DND-41 (cell line): ENCODE measurements at regions not wholly inside any gene's neighbourhood (a gene's known extent, or its start where the extent isn't known, plus 50 kb on each side); places are given as distances from the start of the nearest gene placed in this dataset.
"Not testable (repeated sequence)": the region's sequence is repeated elsewhere in the genome, so short reads cannot be mapped to it uniquely, and the experiment has no call there.

Experiments used
- ATAC-seq: fragments of 200-7000 bp; cut with Tn5 transposase; 3 replicates; pipeline ENCODE4 v1.9.1; 2021; ENCODE audit warnings: low read depth; ENCODE audit not compliant: insufficient read depth
- DNase-seq: peaks from one replicate; pipeline ENCODE4 v3.0.0-alpha.2; 2020
- H2AFZ ChIP-seq: 2 replicates; pipeline ENCODE4 v1.6.0; 2012; ENCODE audit warnings: low read depth, low read length
- H3K27ac ChIP-seq: 2 replicates; pipeline ENCODE4 v1.5.1; 2012; ENCODE audit warnings: low read length, inconsistent platforms
- H3K27me3 ChIP-seq: fragments of 200-600 bp; sonication (generic); 2 replicates; pipeline ENCODE4 v1.6.0; 2012; ENCODE audit warnings: low read length, mild to moderate bottlenecking, inconsistent platforms; ENCODE audit not compliant: insufficient read depth, poor library complexity
- H3K36me3 ChIP-seq: 2 replicates; pipeline ENCODE4 v1.5.1; 2012; ENCODE audit warnings: low read length, inconsistent platforms; ENCODE audit not compliant: insufficient read depth
- H3K4me1 ChIP-seq: 2 replicates; pipeline ENCODE4 v1.5.1; 2012; ENCODE audit warnings: mild to moderate bottlenecking, low read length; ENCODE audit not compliant: insufficient read depth
- H3K4me2 ChIP-seq: 2 replicates; pipeline ENCODE4 v1.6.0; 2012; ENCODE audit warnings: mild to moderate bottlenecking, moderate library complexity, low read length, inconsistent platforms; ENCODE audit not compliant: insufficient read depth
- H3K4me3 ChIP-seq, 2 experiments: fragments of 200-600 bp in 1 of 2; shearing (Covaris generic) in 1 of 2; 2 replicates each; pipeline ENCODE4 v1.5.1; 2012 to 2016; ENCODE audit warnings: inconsistent platforms in 2 of 2, low read length in 2 of 2, mild to moderate bottlenecking in 2 of 2, low read depth in 1 of 2, moderate library complexity in 1 of 2
- H3K79me2 ChIP-seq: 2 replicates; pipeline ENCODE4 v1.6.0; 2012; ENCODE audit warnings: low read length, inconsistent platforms; ENCODE audit not compliant: insufficient read depth
- H3K9ac ChIP-seq: 2 replicates; pipeline ENCODE4 v1.6.0; 2012; ENCODE audit warnings: low read depth, mild to moderate bottlenecking, inconsistent platforms, low read length, moderate library complexity
- H3K9me3 ChIP-seq: 2 replicates; pipeline ENCODE4 v1.5.1; 2012; ENCODE audit warnings: low read length, moderate library complexity, mild to moderate bottlenecking, inconsistent platforms; ENCODE audit not compliant: insufficient read depth, severe bottlenecking
- H4K20me1 ChIP-seq: 2 replicates; pipeline ENCODE4 v1.6.0; 2012; ENCODE audit warnings: low read length; ENCODE audit not compliant: insufficient read depth
- EZH2 ChIP-seq: IDR thresholded peaks from 3 replicates; pipeline ENCODE4 v1.6.1; 2012; ENCODE audit warnings: borderline replicate concordance, low read depth, mild to moderate bottlenecking, moderate library complexity, low read length, inconsistent platforms; ENCODE audit not compliant: severe bottlenecking
- TF ChIP-seq, protein P1 (sequence below): IDR thresholded peaks from 2 replicates; pipeline ENCODE4 v1.5.1; 2012; ENCODE audit warnings: borderline replicate concordance, low read length, moderate library complexity, mild to moderate bottlenecking; ENCODE audit not compliant: poor library complexity, severe bottlenecking; ENCODE audit errors: extremely low read depth

DNA sequence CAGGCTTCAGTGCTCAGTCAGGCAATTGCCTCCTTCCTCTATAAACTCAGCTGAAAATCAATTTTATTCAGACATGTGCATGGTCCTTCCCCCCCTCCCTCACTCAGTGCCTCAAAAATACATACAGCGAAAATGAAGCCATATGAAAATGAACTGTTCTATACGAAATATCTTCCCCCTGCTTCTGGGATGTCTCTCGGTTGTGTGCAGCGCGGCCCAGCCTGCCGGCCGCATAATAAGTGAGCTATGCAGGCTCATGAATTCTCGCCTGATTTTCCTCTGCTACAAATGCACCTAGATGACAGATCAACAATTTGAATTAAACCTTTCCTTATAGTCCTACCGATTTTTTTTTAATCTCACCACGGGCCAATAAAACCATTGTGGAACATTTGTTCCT, 252.9 kb downstream of the CRLF2 start:
- H3K79me2 ChIP-seq: no peaks in the 10 kb centered on the region
- no peaks in the 10 kb centered on the region for H3K27me3 ChIP-seq
- DNase-seq (no peak), ATAC-seq (no peak)
- H3K4me1 ChIP-seq: no peaks in the 10 kb centered on the region
- H3K4me2 ChIP-seq: no peak overlapping the region
- no peaks in the 10 kb centered on the region for H4K20me1 ChIP-seq
- no peak overlapping the region for H3K4me3 ChIP-seq
- peaks cover 5% of the 10 kb centered on the region for H3K9me3 ChIP-seq
- H3K9ac ChIP-seq: no peak overlapping the region
- TF ChIP-seq, protein P1, sequence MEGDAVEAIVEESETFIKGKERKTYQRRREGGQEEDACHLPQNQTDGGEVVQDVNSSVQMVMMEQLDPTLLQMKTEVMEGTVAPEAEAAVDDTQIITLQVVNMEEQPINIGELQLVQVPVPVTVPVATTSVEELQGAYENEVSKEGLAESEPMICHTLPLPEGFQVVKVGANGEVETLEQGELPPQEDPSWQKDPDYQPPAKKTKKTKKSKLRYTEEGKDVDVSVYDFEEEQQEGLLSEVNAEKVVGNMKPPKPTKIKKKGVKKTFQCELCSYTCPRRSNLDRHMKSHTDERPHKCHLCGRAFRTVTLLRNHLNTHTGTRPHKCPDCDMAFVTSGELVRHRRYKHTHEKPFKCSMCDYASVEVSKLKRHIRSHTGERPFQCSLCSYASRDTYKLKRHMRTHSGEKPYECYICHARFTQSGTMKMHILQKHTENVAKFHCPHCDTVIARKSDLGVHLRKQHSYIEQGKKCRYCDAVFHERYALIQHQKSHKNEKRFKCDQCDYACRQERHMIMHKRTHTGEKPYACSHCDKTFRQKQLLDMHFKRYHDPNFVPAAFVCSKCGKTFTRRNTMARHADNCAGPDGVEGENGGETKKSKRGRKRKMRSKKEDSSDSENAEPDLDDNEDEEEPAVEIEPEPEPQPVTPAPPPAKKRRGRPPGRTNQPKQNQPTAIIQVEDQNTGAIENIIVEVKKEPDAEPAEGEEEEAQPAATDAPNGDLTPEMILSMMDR: no peak
- no peak for TF ChIP-seq EZH2
- H3K36me3 ChIP-seq: no peaks in the 10 kb centered on the region
- no peak overlapping the region for H3K27ac ChIP-seq
- no peak overlapping the region for H2AFZ ChIP-seq

DNA sequence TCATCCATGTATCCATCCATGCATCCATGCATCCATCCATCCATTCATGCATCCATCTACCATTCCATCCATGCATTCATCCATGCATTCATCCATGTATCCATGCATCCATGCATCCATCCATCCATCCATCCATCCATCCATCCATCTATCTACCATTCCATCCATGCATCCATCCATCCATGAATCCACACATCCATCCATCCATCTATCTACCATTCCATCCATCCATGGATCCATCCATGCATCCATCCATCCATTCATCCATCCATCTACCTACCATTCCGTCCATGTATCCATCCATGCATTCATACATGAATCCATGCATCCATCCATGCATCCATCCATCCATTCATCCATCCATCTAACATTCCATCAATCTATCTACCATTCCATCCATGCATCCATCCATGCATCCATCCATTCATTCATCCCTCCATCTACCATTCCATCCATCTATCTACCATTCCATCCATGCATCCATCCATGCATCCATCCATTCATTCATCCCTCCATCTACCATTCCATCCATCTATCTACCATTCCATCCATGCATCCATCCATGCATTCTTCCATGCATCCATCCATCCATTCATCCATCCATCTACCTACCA, 257.2 kb downstream of the CRLF2 start:
- H3K36me3 ChIP-seq, H4K20me1 ChIP-seq, DNase-seq, H3K4me2 ChIP-seq, H3K9me3 ChIP-seq, H3K9ac ChIP-seq, H3K27me3 ChIP-seq, H3K79me2 ChIP-seq, H3K27ac ChIP-seq, H3K4me1 ChIP-seq, ATAC-seq, H3K4me3 ChIP-seq, H2AFZ ChIP-seq: not testable (repeated sequence)

DNA sequence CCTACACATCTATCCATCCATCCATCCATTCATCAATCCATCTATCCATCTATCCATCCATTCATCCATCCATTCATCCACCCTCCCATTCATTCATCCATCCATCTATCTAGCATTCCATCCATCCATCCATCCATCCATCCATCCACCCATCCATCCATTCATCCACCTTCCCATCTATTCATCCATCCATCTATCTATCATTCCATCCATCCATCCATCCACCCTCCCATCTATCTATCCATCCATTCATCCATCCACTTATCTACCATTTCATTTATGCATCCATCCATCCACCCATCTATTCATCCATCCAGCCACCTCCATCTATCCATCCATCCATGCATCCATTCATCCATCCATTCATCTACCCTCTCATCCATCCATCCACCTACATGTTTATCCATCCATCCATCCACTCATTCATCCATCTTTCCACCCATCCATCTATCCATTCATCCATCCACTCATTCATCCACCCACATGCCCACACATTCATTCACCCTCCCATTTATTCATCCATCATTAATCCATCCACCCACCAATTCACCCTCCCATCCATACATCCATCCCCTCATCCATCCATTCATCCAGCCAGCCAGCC, 258.5 kb downstream of the CRLF2 start:
- no peak for DNase-seq
- no peak overlapping the region for H3K27ac ChIP-seq
- H3K79me2 ChIP-seq: no peaks in the 10 kb centered on the region
- H3K4me2 ChIP-seq: no peak overlapping the region
- peaks cover 4% of the 10 kb centered on the region for H3K27me3 ChIP-seq
- no peak overlapping the region for H3K4me3 ChIP-seq
- H3K4me1 ChIP-seq: no peaks in the 10 kb centered on the region
- H3K36me3 ChIP-seq: no peaks in the 10 kb centered on the region
- H3K9me3 ChIP-seq: peaks cover 8% of the 10 kb centered on the region
- no peak overlapping the region for H2AFZ ChIP-seq
- no peak for ATAC-seq
- no peaks in the 10 kb centered on the region for H4K20me1 ChIP-seq
- TF ChIP-seq, protein P1: no peak
- TF ChIP-seq EZH2: no peak
- H3K9ac ChIP-seq: no peak overlapping the region

DNA sequence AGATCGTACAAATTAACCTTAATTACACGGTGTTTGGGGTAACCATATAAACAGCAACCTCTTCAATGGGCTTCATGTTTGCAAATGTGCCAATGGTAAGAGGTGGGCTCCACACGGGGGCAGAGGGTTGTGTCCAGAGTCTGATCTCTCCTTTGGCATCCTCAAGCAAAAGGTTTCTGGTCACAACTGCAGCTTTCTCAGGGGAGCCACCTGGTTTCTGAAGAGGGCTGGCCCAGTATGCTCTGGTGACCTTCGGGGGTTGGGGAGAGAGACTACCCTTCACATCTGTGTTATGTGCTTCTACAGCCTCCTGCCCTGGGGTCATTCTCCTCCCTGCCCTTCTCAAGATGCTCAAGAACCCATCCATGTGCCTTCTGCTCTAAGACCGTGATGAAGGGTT, 259.6 kb downstream of the CRLF2 start:
- H3K4me1 ChIP-seq: no peaks in the 10 kb centered on the region
- peaks cover 8% of the 10 kb centered on the region for H3K9me3 ChIP-seq
- no peak overlapping the region for H3K9ac ChIP-seq
- H3K4me2 ChIP-seq: no peak overlapping the region
- H4K20me1 ChIP-seq: no peaks in the 10 kb centered on the region
- no peaks in the 10 kb centered on the region for H3K79me2 ChIP-seq
- no peaks in the 10 kb centered on the region for H3K36me3 ChIP-seq
- ATAC-seq (no peak), DNase-seq (no peak)
- H2AFZ ChIP-seq: no peak overlapping the region
- peaks cover 4% of the 10 kb centered on the region for H3K27me3 ChIP-seq
- no peak for TF ChIP-seq EZH2
- TF ChIP-seq, protein P1: no peak
- H3K27ac ChIP-seq: no peak overlapping the region
- H3K4me3 ChIP-seq: no peak overlapping the region

DNA sequence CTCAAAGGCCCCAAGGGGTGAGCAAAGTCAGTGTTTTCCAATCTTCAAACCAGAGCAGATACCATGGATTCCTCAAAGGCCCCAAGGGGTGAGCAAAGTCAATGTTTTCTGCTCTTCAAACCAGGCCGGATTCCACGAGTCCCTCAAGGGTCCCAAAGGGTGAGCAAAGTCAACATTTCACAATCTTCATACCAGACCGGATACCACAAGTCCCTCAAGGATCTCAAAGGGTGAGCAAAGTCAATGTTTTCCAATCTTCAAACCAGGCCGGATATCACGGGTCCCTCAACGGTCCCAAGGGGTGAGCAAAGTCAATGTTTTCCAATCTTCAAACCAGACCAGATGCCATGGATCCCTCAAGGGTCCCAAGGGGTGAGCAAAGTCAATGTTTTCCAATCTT, 265.2 kb downstream of the CRLF2 start:
- not testable (repeated sequence) for H2AFZ ChIP-seq, H3K4me1 ChIP-seq, H3K27ac ChIP-seq, H3K9ac ChIP-seq, H3K9me3 ChIP-seq, H3K79me2 ChIP-seq, H3K4me3 ChIP-seq, H3K36me3 ChIP-seq, H4K20me1 ChIP-seq, H3K27me3 ChIP-seq, ATAC-seq, DNase-seq, H3K4me2 ChIP-seq
